Vagina (tissue), 2 donors: ENCODE measurements at regions not wholly inside any gene's neighbourhood (a gene's known extent, or its start where the extent isn't known, plus 50 kb on each side); places are given as distances from the start of the nearest gene placed in this dataset.

Experiments used
- CTCF ChIP-seq, 3 experiments: fragments of 450-650 bp in 2 of 3; fragments of 200-600 bp in 1 of 3; sonication (generic) in 1 of 3; IDR thresholded peaks; one replicate each; pipeline ENCODE4 v1.5.1; 2017 to 2019; ENCODE audit warnings: antibody characterized with exemption in 3 of 3, mild to moderate bottlenecking in 2 of 3, moderate library complexity in 2 of 3
- POLR2A ChIP-seq, 2 donors: fragments of 450-650 bp; IDR thresholded peaks; one replicate each; pipeline ENCODE4 v1.6.1; 2017; ENCODE audit warnings: antibody characterized with exemption in 2 of 2, mild to moderate bottlenecking in 2 of 2, moderate library complexity in 2 of 2
- POLR2AphosphoS5 ChIP-seq, 2 donors: sonication (generic); formaldehyde crosslinking; IDR thresholded peaks; one replicate each; pipeline ENCODE4 v1.9.0; 2017; ENCODE audit warnings: antibody characterized with exemption in 2 of 2, mild to moderate bottlenecking in 2 of 2, low read depth in 1 of 2; ENCODE audit not compliant: insufficient read depth in 1 of 2

- TF ChIP-seq POLR2A (IDR thresholded peaks at IDR 0.05): no peak
- TF ChIP-seq CTCF (IDR thresholded peaks at IDR 0.05): no peak
- TF ChIP-seq POLR2AphosphoS5 (IDR thresholded peaks at IDR 0.05; ENCODE audit: insufficient read depth in 1 of 2, low read depth in 1 of 2): no peak
Measured at GRCh38 chr2:180905002-180905401, 75.4 kb upstream of the UBE2E3 start.
